Activated naive CD4-positive, alpha-beta T cell (primary cell): ENCODE measurements at regions not wholly inside any gene's neighbourhood (a gene's known extent, or its start where the extent isn't known, plus 50 kb on each side); places are given as distances from the start of the nearest gene placed in this dataset.

Experiments
- DNase-seq, 4 experiments: peaks; one replicate each; lab custom pipeline; 2025; lab: John Stamatoyannopoulos, UW

- DNase-seq: no peak
These were observed 375.3 kb downstream of the ADRA2A start for GRCh38 chr10:111452153-111452552.

DNA sequence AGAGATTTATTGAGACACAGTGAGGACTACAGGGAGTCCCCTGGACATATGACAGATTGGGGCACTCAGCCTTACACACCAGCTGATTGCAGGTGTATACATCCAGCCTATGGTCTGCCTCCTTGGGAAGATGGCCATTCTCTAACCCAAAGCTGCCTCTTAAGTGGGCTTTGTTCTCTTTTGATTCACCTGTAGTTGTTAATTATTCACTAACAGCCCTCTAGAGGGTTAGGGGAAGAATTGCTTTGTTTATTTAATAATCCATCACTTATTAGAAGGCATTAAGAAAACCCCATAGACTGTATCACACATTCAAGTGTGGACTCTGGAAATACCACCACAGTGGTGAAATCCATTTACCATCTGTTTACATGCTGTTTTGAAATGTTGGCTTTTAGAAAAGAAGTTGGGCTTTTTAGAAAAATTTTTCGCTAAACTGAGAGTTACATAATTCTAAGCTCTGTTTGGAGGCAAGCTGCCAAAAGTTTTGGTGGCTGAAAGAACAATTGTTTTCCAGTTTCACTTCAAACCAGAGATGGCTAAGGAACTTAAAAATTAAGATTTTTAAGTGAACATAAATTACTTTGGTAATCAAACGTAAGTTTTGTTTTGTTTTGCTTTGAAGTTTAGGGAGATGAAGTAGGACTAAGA is 379.1 kb downstream of the ADRA2A start:
- no peak for DNase-seq

GRCh38 chr10:111458256-111458655 is 381.4 kb downstream of the ADRA2A start:
- DNase-seq: no peak

DNA sequence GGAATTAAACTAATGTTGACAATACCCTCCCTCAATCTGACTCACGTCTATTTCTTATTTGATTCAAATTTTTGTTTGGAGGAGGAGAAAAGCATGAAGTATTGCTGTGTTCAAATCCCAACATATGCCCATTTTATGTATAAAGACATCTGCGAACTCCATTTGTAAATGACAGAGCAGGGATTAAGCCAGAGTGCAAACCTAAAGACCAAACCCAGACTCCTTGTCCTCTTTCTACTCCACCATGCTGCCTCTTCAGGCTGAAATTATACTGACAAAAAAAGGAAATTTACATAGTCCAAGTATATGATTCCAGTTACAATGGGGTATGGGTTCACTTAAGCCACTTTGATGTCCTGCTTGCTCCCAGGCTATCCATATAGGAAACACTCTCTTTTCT is 383.1 kb downstream of the ADRA2A start:
- no peak for DNase-seq

DNA sequence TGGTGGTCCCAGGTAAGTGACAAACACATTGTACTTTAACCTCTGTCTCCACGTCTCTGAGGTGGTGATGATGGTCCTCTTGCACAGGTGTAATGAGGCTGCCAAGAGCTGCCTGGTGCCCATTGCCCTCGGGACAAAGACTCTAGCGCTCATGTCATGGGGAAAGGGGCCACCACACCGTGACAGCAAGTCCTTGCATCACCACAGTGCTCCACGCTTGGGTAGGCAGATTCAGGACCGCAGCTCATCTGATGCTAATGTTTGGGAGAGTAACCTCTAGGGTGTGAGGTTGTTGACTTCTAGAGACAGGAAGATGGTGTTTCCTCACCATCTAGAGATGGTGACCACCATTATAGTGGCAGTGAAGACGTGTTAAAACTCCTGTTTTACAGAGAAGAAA is 395.6 kb downstream of the ADRA2A start:
- DNase-seq: no peak

- DNase-seq: no peak
These were observed 396.5 kb downstream of the ADRA2A start for GRCh38 chr10:111473361-111473760.

GRCh38 chr10:111474786-111475185 is 398.0 kb downstream of the ADRA2A start:
- no peak for DNase-seq

GRCh38 chr10:111475720-111476119 is 398.9 kb downstream of the ADRA2A start:
- no peak for DNase-seq

DNA sequence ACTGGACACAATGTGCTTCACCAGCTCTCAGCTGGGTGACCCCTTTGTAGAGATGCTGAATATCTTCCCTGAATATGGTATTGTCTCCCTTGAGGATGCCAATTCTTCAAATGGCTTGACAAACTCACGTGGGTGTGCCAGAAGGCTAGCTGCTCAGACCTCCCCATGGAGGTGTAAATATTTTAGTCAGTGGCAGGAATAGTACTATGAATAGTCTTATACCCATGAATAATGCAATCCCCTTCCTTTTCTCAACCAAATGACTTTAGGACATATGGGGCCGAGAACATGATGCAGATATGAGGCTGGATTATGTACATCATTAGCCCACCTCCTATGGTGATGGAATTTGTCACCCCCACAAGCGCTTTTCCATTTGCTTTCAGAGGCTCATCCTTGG is 401.8 kb downstream of the ADRA2A start:
- no peak for DNase-seq

GRCh38 chr10:111479966-111480365 is 403.1 kb downstream of the ADRA2A start:
- DNase-seq: no peak

GRCh38 chr10:111481261-111481826 is 404.5 kb downstream of the ADRA2A start:
- DNase-seq: no peak

GRCh38 chr10:111481866-111482265 is 405.0 kb downstream of the ADRA2A start:
- no peak for DNase-seq

GRCh38 chr10:111482621-111483216 is 405.9 kb downstream of the ADRA2A start:
- no peak for DNase-seq

DNA sequence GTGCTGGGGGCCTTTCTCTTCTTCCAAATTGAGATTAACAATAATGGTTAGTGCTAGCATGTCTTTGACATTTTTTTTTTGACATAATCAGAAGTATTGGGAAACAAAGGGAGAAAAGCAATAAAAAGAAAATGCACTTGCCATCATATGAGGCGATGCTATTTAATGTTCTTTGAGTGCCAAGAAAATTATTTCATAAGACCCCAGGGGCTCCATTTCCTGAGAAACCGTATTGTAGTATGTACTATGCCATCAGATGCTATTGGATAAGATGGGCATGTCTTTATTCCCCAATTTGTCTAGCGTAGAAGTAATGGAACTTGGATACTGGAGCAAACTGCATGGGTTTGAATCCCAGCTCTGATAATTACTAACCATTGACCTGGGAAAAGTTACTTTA is 408.9 kb downstream of the ADRA2A start:
- no peak for DNase-seq

DNA sequence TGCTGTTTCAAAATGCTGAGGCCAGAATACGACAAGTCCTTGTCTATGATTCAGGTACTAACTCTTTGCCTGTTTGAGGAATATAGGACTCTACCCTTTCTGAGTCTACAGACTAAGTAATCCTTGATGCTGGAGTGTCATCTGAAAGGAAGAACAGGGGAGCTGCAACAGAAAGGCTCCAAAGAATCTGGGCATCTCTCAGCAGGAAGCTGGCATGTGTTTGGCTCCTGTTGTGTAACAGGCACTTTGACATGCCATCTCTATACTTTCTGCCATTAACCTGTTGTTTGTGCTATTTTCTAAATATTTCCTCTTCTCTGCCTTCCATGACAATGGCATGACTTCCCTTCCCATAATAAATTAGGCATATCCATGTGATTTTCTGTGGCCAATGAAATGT is 409.5 kb downstream of the ADRA2A start:
- no peak for DNase-seq

DNA sequence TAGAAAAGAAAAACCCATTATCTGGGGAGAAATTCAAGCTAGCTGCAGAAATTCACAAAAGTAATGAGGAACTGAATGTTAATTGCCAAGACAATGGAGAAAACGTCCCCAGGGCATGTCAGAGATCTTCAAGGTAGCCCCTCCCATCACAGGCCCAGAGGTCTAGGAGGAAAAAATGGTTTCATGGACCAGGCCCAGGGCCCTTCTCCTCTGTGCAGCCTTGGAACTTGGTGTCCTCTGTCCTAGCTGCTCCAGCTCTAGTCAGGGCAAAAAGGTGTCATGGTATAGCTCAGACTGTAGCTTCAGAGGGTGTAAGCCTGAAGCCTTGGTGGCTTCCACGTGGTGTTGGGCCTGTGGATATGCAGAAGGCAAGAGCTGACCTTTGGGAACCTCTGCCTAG is 411.8 kb downstream of the ADRA2A start:
- DNase-seq: no peak

DNA sequence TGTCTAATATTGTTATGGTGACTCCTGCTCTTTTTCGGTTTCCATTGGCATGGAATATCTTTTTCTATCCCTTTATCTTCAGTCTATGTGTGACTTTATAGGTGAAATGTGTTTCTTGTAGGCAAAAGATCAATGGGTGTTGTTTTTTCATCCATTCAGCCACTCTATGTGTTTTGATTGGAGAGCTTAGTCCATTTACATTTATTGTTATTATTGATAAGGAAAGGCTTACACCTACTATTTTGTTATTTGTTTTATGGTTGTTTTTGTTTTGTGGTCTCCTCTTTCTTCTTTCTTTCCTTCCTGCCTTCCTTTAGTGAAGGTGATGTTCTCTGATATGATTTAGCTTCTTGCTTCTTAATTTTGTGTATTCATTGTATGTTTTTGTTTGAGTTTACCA is 414.3 kb downstream of the ADRA2A start:
- DNase-seq: no peak

GRCh38 chr10:111493024-111493625 is 416.3 kb downstream of the ADRA2A start:
- DNase-seq: no peak

GRCh38 chr10:111498560-111498959 is 421.7 kb downstream of the ADRA2A start:
- DNase-seq: no peak

DNA sequence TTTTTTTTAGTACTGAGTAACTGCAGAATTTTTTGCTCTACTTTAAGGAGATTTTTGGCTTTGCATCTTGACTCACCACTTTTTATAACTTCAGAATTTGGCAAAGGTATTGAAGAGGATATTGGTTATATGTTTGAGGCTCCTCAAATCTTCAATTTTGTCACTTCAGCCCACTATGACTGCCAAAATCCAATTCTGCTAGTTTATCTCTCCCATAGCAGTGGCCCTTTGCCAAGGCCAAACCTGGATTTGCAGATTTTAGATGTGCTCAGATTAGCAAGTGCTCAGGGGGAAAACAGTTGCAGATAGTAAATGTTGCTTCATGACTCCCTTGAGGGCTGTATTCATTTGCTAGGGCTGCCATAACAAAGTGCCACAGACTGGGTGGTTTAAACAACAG is 427.5 kb downstream of the ADRA2A start:
- no peak for DNase-seq

DNA sequence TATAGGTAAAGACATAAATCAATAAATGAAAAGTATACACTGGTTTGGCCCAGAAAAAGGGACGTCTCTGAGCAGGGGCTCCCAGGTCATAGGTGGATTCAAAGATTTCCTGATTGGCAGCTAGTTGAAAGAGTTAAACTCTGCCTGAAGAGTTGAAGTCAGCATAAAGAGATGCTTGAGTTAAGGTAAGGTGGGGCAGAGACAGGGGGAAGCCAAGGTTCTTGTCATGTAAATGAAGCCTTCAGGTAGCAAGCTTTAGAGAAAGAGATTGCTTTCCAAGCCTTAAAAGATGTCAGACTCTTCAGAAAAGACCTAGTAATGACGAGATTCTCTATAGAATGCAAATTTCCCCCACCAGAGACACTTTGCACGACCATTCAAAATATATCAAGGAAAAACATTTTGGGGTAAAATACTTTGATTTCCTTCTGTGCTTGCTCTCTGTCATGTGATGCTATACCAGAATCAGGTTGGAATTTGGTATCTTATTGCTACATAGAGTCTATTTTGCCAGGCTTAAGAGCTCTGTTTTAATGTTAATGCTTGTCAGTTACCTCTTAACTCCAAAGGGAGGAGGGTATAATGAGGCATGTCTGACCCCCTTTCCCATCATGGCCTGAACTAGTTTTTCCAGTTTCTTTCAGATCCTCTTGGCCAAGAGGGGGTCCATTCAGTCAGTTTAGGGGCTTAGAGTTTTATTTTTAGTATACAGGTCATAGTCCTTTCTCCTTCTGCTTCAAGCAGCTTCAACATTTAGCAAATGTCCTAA is 429.6 kb downstream of the ADRA2A start:
- DNase-seq: no peak

DNA sequence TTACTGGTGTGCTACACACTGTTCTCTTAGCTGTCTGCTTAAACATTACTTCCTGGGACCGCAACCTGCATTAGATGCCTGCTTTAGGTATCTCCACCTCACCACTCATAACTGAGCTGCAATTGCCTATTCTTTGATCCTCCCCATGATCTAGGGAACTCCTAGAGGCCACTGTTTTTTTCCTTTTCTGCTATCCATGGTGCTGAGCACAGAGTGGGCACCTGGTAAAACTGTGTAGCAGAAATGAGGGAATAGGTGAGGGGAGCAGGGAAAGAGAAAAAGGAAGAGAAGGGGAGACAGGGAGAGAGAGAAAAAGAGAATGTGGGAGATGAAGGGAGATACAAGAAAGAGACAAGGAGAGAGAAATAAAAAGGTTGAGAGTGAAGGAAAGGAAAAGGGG is 434.9 kb downstream of the ADRA2A start:
- DNase-seq: no peak

- no peak for DNase-seq
These were observed 438.4 kb downstream of the ADRA2A start for GRCh38 chr10:111515264-111515663.
